ENCODE measurements at regions not wholly inside any gene's neighbourhood (a gene's known extent, or its start where the extent isn't known, plus 50 kb on each side); places are given as distances from the start of the nearest gene placed in this dataset.
"Not testable (repeated sequence)": the region's sequence is repeated elsewhere in the genome, so short reads cannot be mapped to it uniquely, and the experiment has no call there.

DNA sequence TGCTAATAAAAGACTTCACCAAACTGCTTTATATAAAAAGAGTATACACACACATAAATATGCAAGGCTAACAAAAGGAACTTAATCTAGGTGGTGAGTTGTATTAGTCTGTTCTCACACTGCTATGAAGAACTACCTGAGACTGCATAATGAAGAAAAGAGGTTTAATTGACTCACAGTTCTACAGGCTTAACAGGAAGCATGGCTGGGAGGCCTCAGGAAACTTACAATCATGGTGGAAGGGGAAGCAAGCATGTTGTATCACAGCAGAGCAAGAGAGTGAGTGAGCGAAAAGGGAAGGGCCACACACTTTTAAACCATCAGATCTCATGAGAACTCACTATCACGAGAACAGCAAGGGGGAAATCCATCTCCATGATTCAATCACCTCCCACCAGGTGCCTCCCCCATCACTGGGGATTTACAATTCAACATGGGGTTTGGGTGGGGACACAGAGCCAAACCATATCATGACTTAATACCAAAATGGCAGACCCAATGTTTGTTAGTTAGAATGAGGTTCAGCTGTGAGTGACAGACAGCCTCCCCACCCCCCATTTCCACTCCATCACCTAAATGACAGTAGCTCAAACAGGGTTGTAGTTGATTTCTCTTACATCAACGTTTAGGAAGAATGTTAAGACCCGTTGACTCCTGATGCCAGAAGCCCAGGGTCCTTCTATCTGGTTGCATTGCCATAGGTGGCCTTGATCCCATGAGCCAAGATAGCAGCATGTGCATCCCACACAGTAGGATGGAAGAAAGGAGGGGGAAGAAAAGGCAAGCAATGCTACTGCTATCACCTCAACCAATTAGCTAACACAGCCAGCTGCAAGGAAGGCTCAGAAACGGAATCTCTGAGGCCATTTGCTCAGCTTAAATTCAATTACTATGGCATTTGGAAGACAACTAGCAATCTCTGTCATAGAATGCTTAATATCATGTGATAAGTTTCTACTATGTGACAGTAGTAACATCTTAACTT lies 77.0 kb downstream of the CCDC71L start:
- no peak for FAIRE-seq

DNA sequence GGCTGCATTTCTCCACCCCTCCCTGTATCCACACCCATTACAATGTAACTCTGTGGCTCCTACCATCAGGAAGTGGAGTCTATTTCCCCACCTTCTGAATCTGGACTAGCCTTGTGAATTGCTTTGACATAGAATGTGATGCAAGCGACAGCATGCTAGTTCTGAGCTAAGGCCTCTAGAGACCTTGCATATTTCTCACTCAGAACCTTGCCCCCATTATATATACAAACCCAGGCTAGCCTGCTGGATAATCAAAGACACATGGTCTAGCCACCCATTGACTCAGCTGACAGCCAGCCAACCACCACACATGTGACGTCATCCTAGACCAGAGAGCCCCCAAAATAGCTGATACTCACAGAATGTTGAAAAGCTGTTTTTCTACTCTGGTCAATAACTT lies 77.9 kb downstream of the CCDC71L start:
- FAIRE-seq: no peak

DNA sequence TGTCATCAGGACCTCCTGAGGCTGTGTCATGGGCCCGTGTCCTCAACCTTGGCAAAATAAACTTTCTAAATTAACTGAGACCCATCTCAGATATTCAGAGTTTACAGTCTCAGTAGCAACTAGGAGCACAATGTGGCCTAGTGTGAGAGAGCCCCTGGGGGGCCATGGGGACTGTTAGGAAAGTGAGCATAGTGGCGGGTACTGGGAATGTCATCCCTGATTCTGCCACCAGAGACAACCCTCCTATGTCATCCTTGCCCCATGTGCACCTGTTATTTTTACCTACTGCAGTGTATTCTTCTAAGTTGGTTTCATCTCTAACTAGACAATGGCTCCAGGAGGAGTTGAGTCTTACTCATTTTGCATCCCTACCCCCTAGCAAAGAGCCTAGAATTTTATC lies 78.6 kb downstream of the CCDC71L start:
- no peak for FAIRE-seq

GRCh38 chr7:106579086-106579485 lies 81.9 kb downstream of the CCDC71L start:
- FAIRE-seq: not testable (repeated sequence)

DNA sequence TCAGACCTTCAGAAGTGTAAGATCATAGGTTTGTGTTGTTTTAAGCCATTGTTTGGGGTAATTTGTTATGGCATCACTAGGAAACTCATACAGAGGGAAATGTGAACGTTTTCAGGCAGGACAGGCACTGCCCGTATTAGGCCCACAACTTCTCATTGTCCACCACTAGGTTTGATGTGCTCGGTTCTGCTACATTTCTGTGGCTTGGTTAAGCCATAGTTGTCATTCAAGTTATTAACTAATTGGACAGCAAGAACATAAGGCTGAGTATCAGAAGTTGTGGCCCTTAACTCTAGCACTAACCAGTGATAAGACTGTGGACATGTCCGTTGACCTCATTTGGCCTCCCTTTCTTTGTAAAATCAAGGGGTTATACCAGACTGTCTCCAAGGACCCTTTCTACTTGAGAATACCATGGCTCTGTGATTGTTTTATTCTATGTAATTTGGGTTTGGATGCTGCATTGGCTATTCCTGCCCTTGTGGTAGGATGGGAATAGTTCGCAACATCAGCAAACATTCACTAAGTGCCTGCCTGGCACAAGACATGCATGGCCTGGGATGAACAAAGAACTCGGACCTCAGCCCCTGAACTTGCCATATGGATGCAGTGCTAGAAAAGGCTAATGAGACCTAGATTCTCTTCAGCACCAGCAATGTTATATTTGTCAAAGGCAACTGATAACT lies 85.7 kb downstream of the CCDC71L start:
- FAIRE-seq: no peak

GRCh38 chr7:106573738-106574137 lies 87.2 kb downstream of the CCDC71L start:
- no peak for FAIRE-seq

DNA sequence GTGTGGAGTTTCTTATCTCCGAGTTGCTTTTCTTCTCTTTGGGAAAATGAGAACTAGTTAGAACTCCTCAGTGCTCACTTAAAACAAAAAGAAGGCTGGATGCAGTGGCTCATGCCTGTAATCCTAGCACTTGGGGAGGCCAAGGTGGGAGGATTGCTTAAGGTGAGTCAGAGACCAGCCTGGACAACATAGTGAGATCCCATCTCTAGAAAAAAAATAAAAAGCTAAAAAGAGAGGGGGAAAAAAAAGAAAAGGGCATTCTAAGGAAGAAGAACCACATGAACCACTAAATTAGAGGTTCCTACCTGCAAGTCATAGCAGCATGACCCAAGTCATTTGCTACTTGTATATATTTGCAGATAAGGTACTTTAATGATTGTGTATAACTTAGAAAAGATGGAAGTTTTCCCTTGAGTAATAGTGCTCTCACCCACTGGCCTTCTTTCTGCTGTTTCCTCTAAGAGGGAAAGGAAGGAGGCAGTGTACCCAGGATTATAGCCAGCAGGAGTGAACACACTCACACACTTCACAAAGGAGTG lies 87.8 kb downstream of the CCDC71L start:
- FAIRE-seq: no peak

DNA sequence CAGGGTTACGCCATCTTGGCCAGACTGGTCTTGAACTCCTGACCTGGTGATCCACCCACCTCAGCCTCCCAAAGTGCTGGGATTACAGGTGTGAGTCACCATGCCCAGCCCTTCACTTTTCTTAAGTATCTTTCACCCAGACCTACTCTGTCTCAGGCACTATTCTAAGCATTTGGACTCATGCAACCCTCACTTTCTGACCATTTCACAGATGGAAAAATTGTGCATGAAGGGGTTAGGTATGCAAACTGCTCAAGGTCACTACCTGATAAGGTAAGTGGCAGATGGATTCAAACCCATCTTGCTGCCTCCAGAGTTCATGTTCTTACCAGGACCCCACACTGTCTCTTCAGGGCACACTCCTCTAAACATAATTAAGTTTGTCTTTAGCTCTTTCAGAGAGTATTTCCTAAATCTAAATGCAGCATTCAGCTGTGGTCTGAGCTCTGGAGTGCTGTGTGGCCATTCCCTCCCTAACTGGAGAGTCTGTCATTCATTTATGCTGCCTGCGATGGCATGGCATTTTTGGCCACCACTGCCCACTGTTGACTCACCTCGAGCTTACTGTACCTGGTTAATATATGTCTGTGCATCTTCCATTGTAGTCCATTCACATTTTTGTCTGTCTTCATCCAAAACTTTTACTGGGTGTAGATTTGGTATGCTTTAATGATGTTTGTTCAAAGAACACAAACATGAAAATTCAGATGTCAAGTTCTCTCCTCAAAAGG lies 88.4 kb downstream of the CCDC71L start:
- no peak for FAIRE-seq

DNA sequence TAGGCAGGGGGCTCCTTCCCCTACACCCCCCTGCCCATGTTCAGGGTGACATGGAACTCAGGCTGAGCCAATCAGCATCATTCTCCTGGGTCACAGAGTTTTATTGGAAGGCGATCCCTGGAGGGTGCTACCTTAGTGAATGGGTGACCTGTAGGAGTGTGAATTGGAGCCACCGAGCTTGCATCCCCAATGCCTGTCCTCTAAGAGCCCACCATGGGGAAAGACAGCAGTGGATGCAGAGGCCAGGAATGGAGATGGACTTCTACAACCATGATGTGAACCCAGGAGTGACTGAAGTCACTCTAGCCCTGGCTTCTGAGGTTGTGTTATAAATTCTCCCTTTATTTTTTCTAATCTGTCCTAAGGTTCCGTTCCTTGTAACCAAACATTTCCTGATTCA lies 89.4 kb downstream of the CCDC71L start:
- FAIRE-seq: no peak

- no peak for FAIRE-seq
These were observed 90.0 kb downstream of the CCDC71L start for GRCh38 chr7:106570948-106571418.

- FAIRE-seq: no peak
These were observed 90.8 kb downstream of the CCDC71L start for GRCh38 chr7:106570146-106570545.

DNA sequence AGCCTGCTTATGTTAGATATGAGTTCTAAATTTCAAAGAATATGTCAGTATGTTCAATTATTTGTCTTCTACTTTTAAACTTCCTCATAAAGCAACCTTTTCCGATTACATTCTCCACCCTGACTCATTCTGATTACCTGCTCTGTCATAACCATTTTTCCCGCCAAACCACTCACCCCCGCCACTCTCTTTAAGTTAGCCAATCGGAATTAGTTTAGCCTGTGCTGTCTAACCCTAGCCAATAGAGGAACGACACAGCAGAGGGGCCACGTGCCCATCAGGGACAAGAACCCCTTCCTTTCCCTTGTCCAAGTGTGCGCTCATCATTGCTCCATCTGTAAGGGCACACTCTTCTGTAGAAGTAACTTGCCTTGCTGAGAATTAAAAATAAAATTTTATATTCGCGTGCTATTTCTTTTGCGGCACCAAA lies 91.4 kb downstream of the CCDC71L start:
- no peak for FAIRE-seq

DNA sequence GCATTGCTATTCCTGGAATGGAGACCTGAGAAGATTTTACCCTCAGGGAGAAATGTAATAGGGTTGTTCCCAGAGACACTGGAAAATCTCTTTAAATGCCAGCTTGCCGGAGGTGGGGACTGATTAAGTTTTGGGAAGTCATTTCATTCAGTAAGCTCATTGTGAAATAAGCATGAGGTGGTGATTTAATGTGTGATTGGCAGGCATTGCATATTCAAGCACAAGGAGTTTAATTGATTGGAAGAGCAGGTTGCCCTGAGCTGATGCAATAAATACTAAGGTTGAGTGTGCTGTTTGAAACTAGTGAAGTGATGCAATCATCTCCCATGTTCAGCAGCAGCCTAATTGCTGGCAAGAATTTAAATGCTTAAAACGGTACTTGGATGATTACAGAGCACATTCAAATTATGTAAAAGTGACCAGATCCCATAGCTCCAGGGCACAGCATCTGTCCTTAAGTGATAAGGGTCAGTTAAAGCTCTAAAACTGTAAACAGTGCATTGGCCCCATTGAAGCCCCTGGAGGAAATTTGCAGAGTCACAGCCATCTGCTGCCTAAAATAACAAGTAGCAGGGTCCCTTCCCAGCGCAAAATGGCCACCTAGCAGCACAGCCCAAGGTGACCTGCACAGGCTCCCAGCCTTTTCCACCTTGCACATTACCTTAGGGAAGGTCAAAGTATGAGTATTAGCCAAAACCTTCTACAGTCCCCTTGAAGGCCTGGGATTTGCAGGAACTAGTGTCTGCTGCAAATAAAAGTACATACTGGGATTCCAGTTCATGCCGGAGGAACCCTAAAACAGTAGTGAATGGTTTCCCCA lies 92.1 kb downstream of the CCDC71L start:
- FAIRE-seq: no peak

DNA sequence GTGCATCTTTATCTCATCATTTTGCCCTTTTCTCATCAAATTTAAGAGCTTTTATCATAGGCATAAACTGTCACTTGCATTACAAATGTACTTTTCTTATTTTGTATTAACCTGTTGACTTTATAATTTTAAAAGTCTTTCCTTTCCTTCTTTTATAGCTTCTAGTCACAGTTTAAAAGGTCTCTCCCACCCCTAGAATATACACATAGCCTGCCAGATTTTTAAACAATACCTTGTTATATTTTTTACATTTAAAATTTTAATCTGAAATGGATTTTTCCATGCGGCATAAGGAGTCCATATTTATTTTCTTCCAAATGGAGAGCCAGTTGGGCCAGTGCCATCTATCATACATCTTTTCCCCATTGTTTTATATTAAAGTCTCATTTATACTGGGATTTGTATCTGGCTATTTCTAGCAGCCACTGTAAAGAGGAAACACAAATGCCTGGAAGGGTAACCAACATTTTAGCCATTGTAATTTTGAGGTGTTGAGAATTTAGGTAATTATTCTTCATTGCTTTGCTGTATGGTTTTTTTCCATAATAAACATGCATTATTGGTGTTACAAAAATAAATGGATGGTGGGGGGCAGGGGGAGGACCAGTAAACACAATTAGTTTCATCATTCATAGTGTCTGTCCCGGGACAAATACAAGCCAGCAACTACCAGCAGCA lies 92.8 kb downstream of the CCDC71L start:
- no peak for FAIRE-seq

GRCh38 chr7:106567204-106568001 lies 93.6 kb downstream of the CCDC71L start:
- not testable (repeated sequence) for FAIRE-seq

DNA sequence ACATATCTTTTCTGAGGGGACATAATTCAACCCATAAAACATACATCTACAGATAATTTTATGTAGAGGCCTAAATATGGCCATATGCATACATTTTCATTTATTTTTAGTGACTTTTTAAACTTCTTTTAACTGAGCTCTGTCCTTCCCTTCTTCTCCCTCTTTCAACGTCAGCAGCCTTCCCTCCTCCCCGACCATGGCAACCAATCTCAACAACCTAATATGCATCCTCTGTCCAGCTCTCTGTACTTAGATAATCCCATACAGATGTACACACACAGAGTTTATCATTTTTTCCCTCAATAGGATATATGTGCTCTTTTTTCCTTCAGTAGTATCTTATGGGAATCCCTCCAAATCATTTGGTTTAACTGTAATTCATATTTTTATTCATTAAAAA lies 94.3 kb downstream of the CCDC71L start:
- FAIRE-seq: no peak

- FAIRE-seq: no peak
These were observed 94.8 kb downstream of the CCDC71L start for GRCh38 chr7:106566196-106566595.

- no peak for FAIRE-seq
These were observed 95.5 kb downstream of the CCDC71L start for GRCh38 chr7:106565428-106565827.

- FAIRE-seq: no peak
These were observed 97.3 kb downstream of the CCDC71L start for GRCh38 chr7:106563466-106564150.

Data from islet of Langerhans (tissue), 1 donor.